ENCODE measurements at regions not wholly inside any gene's neighbourhood (a gene's known extent, or its start where the extent isn't known, plus 50 kb on each side); places are given as distances from the start of the nearest gene placed in this dataset.
A peak's percentile ranks its signal among the peaks of the same experiment; 100 is the strongest.

GRCh38 chr4:79082997-79083396 is 143.8 kb upstream of the PAQR3 start:
- DNase-seq (ENCODE audit: low spot score), result no peak

- DNase-seq (ENCODE audit: low spot score), result no peak
Measured at GRCh38 chr4:79081973-79082372, 142.7 kb upstream of the PAQR3 start.

- no peak for DNase-seq (ENCODE audit: low spot score)
Measured at GRCh38 chr4:79078339-79078738, 139.1 kb upstream of the PAQR3 start.

GRCh38 chr4:79074040-79074439 is 134.8 kb upstream of the PAQR3 start:
- no peak for DNase-seq (ENCODE audit: low spot score)

- DNase-seq (ENCODE audit: low spot score), result no peak
Measured at GRCh38 chr4:79073471-79073870, 134.2 kb upstream of the PAQR3 start.

GRCh38 chr4:79065262-79065661 is 126.0 kb upstream of the PAQR3 start:
- DNase-seq (ENCODE audit: low spot score), result no peak

GRCh38 chr4:79064806-79065205 is 125.6 kb upstream of the PAQR3 start:
- no peak for DNase-seq (ENCODE audit: low spot score)

- DNase-seq (ENCODE audit: low spot score), result no peak
Measured at GRCh38 chr4:79059631-79060399, 120.6 kb upstream of the PAQR3 start.

- DNase-seq (ENCODE audit: low spot score), result no peak
Measured at GRCh38 chr4:79057772-79058171, 118.5 kb upstream of the PAQR3 start.

- DNase-seq (ENCODE audit: low spot score), result no peak
Measured at GRCh38 chr4:79053754-79054153, 114.5 kb upstream of the PAQR3 start.

- peak; percentile 95 for DNase-seq (ENCODE audit: low spot score)
Measured at GRCh38 chr4:79050541-79050880, 111.3 kb upstream of the PAQR3 start.

- peak; percentile 64 for DNase-seq (ENCODE audit: low spot score)
Measured at GRCh38 chr4:79049840-79050540, 110.8 kb upstream of the PAQR3 start.

GRCh38 chr4:79048878-79049277 is 109.6 kb upstream of the PAQR3 start:
- DNase-seq (ENCODE audit: low spot score), result no peak

- no peak for DNase-seq (ENCODE audit: low spot score)
Measured at GRCh38 chr4:79047316-79047715, 108.1 kb upstream of the PAQR3 start.

GRCh38 chr4:79046016-79046592 is 106.9 kb upstream of the PAQR3 start:
- no peak for DNase-seq (ENCODE audit: low spot score)

- no peak for DNase-seq (ENCODE audit: low spot score)
Measured at GRCh38 chr4:79044141-79044659, 105.0 kb upstream of the PAQR3 start.

- no peak for DNase-seq (ENCODE audit: low spot score)
Measured at GRCh38 chr4:79043138-79043537, 103.9 kb upstream of the PAQR3 start.

GRCh38 chr4:79042079-79042674 is 102.9 kb upstream of the PAQR3 start:
- DNase-seq (ENCODE audit: low spot score), result peak; percentile 63

- no peak for DNase-seq (ENCODE audit: low spot score)
Measured at GRCh38 chr4:79034544-79034943, 95.3 kb upstream of the PAQR3 start.

- no peak for DNase-seq (ENCODE audit: low spot score)
Measured at GRCh38 chr4:79030973-79031372, 91.7 kb upstream of the PAQR3 start.

GRCh38 chr4:79027656-79028055 is 88.4 kb upstream of the PAQR3 start:
- no peak for DNase-seq (ENCODE audit: low spot score)

- DNase-seq (ENCODE audit: low spot score), result no peak
Measured at GRCh38 chr4:79025170-79025569, 85.9 kb upstream of the PAQR3 start.

Data from cerebellar cortex (tissue), 1 donor.